Bronchial epithelial cell (primary cell): ENCODE measurements at regions not wholly inside any gene's neighbourhood (a gene's known extent, or its start where the extent isn't known, plus 50 kb on each side); places are given as distances from the start of the nearest gene placed in this dataset.

Experiments used
- DNase-seq: peaks from one replicate; pipeline ENCODE4 v3.0.0-alpha.2; 2010; ENCODE audit warnings: low read depth
- FAIRE-seq: peaks from 2 replicates; lab custom pipeline; 2011; peaks lifted over from hg19 to GRCh38; lab: Jason Lieb, UNC
- H3K27me3 ChIP-seq: 2 replicates; pipeline ENCODE4 v1.5.1; 2011; ENCODE audit warnings: low read length; ENCODE audit not compliant: control insufficient read depth, insufficient read depth
- H3K36me3 ChIP-seq: 2 replicates; pipeline ENCODE4 v1.5.1; 2011; ENCODE audit warnings: low read length; ENCODE audit not compliant: control insufficient read depth, insufficient read depth
- H3K4me3 ChIP-seq: 2 replicates; pipeline ENCODE4 v1.5.1; 2011; ENCODE audit warnings: mild to moderate bottlenecking, low read depth, low read length, control low read depth
- CTCF ChIP-seq: IDR thresholded peaks from 2 replicates; pipeline ENCODE4 v1.5.1; 2011; ENCODE audit warnings: mild to moderate bottlenecking, moderate library complexity, low read length, control low read depth, inconsistent platforms; ENCODE audit not compliant: insufficient read depth, severe bottlenecking

- TF ChIP-seq CTCF, result no peak
- Histone ChIP-seq H3K4me3 (no peak overlapping the region), H3K36me3 (no peaks in the 10 kb centered on the region), H3K27me3 (no peaks in the 10 kb centered on the region)
- DNase-seq, result peak; percentile 5
- FAIRE-seq, result no peak
Observed at GRCh38 chr11:25860677-25861450, 471.1 kb upstream of the ANO3 start.

- H3K27me3 ChIP-seq, result no peaks in the 10 kb centered on the region
- no peak for FAIRE-seq
- TF ChIP-seq CTCF, result no peak
- no peak overlapping the region for H3K4me3 ChIP-seq
- DNase-seq, result no peak
- H3K36me3 ChIP-seq, result no peaks in the 10 kb centered on the region
Observed at GRCh38 chr11:25862159-25862558, 469.8 kb upstream of the ANO3 start.

GRCh38 chr11:25863986-25864385, 467.9 kb upstream of the ANO3 start:
- FAIRE-seq (no peak), DNase-seq (no peak)
- TF ChIP-seq CTCF, result no peak
- no peaks in the 10 kb centered on the region for H3K27me3 ChIP-seq
- H3K4me3 ChIP-seq, result no peak overlapping the region
- no peaks in the 10 kb centered on the region for H3K36me3 ChIP-seq

GRCh38 chr11:25876456-25876965, 455.4 kb upstream of the ANO3 start:
- DNase-seq (no peak), FAIRE-seq (no peak)
- H3K4me3 ChIP-seq, result no peak overlapping the region
- no peaks in the 10 kb centered on the region for H3K36me3 ChIP-seq
- H3K27me3 ChIP-seq, result no peaks in the 10 kb centered on the region
- TF ChIP-seq CTCF, result no peak

- no peaks in the 10 kb centered on the region for H3K27me3 ChIP-seq
- H3K36me3 ChIP-seq, result no peaks in the 10 kb centered on the region
- no peak overlapping the region for H3K4me3 ChIP-seq
- FAIRE-seq (no peak), DNase-seq (no peak)
- TF ChIP-seq CTCF, result no peak
Observed at GRCh38 chr11:25886036-25886435, 445.9 kb upstream of the ANO3 start.
